AG09309 (cell line): ENCODE measurements at regions not wholly inside any gene's neighbourhood (a gene's known extent, or its start where the extent isn't known, plus 50 kb on each side); places are given as distances from the start of the nearest gene placed in this dataset.

ENCODE experiments used
- DNase-seq: peaks from one replicate; pipeline ENCODE4 v3.0.0-alpha.2; 2010; ENCODE audit warnings: low read depth
- H3K4me3 ChIP-seq: 2 replicates; pipeline ENCODE4 v1.5.1; 2011; ENCODE audit warnings: mild to moderate bottlenecking, low read depth, low read length, moderate library complexity; ENCODE audit not compliant: control insufficient read depth
- TF ChIP-seq, protein P1 (sequence below): IDR thresholded peaks from 2 replicates; pipeline ENCODE4 v1.5.1; 2011; ENCODE audit warnings: mild to moderate bottlenecking, low read depth, low read length, inconsistent platforms; ENCODE audit not compliant: insufficient read depth, control insufficient read depth; ENCODE audit errors: missing control alignments

DNA sequence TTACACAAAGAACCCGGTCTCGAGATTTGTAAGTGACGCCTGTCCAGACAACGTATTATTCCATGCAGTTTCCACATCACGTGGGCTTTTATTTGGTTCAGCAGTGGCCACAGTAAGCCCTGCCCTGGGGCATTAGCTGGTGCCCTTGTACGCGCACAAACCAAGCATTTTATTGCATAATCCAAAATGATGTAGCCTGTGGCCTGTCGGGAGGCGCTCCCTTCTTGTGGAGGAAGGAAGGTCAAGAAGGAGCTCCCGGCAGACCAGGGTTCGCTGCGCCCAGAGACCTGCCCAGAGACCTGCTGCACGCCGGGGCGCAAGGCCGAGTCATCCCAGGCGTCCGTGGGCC, 179.6 kb upstream of the ALKAL2 start:
- DNase-seq, result no peak
- TF ChIP-seq, protein P1, sequence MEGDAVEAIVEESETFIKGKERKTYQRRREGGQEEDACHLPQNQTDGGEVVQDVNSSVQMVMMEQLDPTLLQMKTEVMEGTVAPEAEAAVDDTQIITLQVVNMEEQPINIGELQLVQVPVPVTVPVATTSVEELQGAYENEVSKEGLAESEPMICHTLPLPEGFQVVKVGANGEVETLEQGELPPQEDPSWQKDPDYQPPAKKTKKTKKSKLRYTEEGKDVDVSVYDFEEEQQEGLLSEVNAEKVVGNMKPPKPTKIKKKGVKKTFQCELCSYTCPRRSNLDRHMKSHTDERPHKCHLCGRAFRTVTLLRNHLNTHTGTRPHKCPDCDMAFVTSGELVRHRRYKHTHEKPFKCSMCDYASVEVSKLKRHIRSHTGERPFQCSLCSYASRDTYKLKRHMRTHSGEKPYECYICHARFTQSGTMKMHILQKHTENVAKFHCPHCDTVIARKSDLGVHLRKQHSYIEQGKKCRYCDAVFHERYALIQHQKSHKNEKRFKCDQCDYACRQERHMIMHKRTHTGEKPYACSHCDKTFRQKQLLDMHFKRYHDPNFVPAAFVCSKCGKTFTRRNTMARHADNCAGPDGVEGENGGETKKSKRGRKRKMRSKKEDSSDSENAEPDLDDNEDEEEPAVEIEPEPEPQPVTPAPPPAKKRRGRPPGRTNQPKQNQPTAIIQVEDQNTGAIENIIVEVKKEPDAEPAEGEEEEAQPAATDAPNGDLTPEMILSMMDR, result no peak
- H3K4me3 ChIP-seq, result no peak overlapping the region

DNA sequence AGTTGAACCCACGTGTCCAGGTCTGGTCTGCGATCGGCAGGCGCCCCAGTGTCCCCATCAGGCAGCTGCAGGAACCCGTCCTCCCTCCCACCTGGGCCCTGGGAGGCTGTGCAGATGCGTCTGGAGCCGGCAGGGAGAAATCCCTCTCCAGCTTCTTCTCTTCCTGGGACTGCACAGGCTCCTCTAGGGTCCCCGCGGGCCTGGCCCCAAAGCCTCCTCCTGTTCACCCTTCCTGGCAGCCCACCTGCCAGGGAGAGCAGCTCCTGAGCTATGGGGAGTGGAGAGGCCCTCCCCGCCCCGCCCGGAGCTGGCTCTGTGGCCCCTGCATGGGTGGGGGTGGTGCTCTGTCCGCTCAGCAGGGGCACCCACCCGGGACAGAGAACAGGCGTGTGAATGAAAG, 179.2 kb upstream of the ALKAL2 start:
- H3K4me3 ChIP-seq, result no peak overlapping the region
- no peak for DNase-seq
- TF ChIP-seq, protein P1, result no peak

DNA sequence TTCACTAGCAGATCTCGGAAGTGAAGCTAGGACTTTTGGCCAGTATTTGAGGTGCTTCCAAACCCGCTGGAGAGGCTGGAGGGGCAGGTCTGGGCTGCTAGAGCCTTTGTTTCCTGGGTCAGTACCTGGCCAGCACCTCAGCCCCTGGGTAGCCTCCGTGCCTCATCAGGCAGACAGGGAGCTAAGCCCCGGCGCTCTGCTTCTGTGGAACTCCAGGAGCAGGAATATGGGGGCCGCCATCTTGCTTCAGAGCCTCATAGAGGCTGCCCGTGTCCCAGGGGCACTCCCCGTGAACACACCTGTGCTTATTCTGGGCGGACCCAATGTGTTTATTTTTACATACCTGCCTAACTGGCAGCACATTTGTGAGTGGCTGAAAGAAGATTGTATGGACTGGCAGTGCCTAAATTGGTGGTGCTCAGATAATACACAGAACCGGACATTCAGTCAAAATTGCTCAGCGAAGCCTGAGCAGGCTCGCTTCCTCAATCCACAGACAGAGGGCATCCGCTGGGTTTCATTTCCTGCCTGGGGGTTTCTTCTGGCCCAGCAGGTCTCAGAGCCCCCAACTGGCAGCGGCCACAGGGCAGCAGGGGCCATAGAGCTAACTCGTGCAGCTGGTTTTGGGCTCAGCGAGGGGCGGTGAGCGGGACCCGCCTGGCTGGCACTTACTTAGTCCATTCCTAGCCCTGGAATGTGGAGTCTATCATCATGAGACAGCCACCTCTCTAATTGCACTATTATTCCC, 176.8 kb upstream of the ALKAL2 start:
- no peak for DNase-seq
- no peak overlapping the region for H3K4me3 ChIP-seq
- TF ChIP-seq, protein P1, result no peak

DNA sequence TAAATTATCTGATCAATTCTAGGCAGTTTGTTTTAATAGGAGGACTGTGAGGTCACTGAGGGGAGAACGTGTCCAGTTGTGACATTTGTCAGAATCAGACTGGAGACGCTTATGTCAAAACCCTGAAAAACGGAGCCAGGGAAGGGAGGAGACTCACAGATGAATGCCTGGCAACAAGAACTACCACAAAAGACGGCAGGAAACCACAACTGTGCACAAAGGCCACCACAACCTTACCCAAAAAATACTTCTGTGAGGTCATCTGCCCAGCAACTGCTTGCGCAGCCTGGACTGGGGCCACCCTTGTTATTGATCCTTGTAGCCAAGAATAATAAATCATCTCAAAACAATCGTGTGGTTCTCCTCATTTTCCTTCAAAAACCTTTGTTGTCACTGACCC, 173.0 kb upstream of the ALKAL2 start:
- DNase-seq, result no peak
- TF ChIP-seq, protein P1, result no peak
- H3K4me3 ChIP-seq, result no peak overlapping the region

DNA sequence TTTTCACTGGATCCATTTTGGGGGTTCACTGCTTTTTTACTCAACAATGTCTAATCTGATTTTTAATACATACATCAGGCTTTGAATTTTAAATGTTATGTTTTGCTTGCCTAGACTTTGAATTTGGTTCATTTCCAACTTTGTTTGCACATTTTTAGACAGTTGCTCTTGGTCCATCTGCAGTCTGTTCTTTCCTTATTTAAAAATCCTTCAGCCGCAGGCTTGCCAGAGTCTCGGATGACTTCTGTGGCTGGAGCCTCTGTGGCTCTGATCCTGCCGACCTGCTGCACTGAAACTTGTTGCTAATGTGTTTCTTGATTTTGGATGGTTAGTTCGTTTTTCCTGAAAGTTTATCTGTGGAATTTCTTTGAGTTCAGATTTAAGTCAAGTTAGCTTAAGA, 172.0 kb upstream of the ALKAL2 start:
- TF ChIP-seq, protein P1, result no peak
- no peak for DNase-seq
- no peak overlapping the region for H3K4me3 ChIP-seq

DNA sequence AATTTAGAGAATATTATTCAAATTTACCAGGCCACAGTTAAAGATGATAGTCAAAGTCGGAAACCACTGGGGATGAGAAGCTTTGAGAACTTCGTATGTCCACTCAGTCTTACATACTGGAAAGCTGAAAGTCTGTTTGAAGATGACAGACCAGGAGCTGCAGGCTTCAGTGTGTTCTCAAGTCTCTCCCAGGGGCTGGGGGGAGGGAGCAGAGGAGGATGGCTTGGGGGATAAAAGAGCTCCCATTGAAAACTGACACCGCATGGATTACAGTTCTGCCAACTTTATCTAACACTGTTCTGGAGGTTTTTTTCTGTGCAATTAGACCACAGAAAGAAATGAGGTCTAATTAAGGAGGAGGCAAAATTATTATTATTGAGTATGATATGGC, 170.5 kb upstream of the ALKAL2 start:
- DNase-seq, result no peak
- H3K4me3 ChIP-seq, result no peak overlapping the region
- TF ChIP-seq, protein P1, result no peak
